ENCODE measurements at regions not wholly inside any gene's neighbourhood (a gene's known extent, or its start where the extent isn't known, plus 50 kb on each side); places are given as distances from the start of the nearest gene placed in this dataset.
"Not testable (repeated sequence)": the region's sequence is repeated elsewhere in the genome, so short reads cannot be mapped to it uniquely, and the experiment has no call there.

DNA sequence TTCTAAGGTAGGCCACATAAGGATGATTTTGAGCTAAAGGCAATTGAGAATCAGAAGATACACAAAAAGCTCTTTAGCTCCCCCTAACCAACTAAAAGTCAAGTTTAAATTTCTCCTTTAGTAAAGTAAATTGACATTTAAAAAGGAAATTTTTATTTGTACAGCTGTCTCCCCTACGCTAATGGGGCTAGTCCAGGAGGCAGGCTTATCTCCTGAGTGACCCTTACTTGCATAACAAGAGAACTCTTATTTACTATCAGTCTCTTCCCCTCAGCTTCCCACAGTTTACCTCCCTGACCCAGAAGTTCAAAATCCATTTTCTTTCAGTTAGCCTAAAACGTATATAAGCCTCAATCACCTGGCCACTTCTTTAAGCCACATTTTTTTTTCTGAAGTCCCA, 1002.8 kb upstream of the NRXN1 start:
- H3F3A ChIP-seq (ENCODE audit: insufficient read depth, low read length): no peaks in the 10 kb centered on the region
- no peak overlapping the region for H3K4me2 ChIP-seq (ENCODE audit: low read depth, low read length)
- H3K79me2 ChIP-seq (ENCODE audit: low read length): no peaks in the 10 kb centered on the region
- no peaks in the 10 kb centered on the region for H4K20me1 ChIP-seq (ENCODE audit: insufficient read depth, low read length)
- no peaks in the 10 kb centered on the region for H3K36me3 ChIP-seq (replicated peaks; ENCODE audit: insufficient read depth, low read length)
- H3K27ac ChIP-seq (ENCODE audit: low read length): no peak overlapping the region
- no peaks in the 10 kb centered on the region for H3K27me3 ChIP-seq (replicated peaks; ENCODE audit: insufficient read depth, low read length)
- H3K4me3 ChIP-seq (ENCODE audit: low read length): no peak overlapping the region
- no peaks in the 10 kb centered on the region for H3K4me1 ChIP-seq (ENCODE audit: low read length)
- H3K9ac ChIP-seq (ENCODE audit: low read length): no peak overlapping the region
- H3K9me2 ChIP-seq (replicated peaks; ENCODE audit: insufficient read depth, low read length): no peaks in the 10 kb centered on the region
- TF ChIP-seq EZH2phosphoT487 (IDR thresholded peaks at IDR 0.05; ENCODE audit: low read length) (no peak), EZH2 (optimal IDR thresholded peaks at IDR 0.05; ENCODE audit: low read depth, low read length) (no peak), CTCF (IDR thresholded peaks at IDR 0.05; ENCODE audit: low read length) (no peak)
- DNase-seq: no peak
- no peak overlapping the region for H2AFZ ChIP-seq (ENCODE audit: low read length)
- H3K9me3 ChIP-seq (replicated peaks; ENCODE audit: insufficient read depth, low read length): no peaks in the 10 kb centered on the region

DNA sequence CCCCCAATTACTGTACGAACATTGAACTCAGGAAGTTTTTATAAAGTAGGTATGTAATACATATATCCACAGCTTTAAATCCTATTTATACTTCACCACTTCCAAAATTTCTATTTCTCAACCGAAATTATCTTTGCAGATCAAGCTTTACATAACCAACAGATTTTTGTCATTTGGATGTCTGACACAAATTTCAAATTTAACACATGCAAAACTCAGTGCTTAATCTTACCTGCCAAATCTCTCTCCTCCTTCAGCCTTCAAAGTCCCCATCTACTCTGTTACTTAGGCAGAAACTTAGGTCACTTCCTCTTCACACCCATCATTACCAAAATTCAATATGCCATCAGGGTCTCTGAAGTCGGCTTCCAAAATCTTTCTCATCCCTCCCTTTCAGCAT, 990.1 kb upstream of the NRXN1 start:
- no peaks in the 10 kb centered on the region for H3K9me3 ChIP-seq (replicated peaks; ENCODE audit: insufficient read depth, low read length)
- H3K79me2 ChIP-seq (ENCODE audit: low read length): no peaks in the 10 kb centered on the region
- H3K9me2 ChIP-seq (replicated peaks; ENCODE audit: insufficient read depth, low read length): no peaks in the 10 kb centered on the region
- no peak for TF ChIP-seq CTCF (IDR thresholded peaks at IDR 0.05; ENCODE audit: low read length)
- TF ChIP-seq EZH2 (optimal IDR thresholded peaks at IDR 0.05; ENCODE audit: low read depth, low read length): no peak
- no peak for TF ChIP-seq EZH2phosphoT487 (IDR thresholded peaks at IDR 0.05; ENCODE audit: low read length)
- H3K4me3 ChIP-seq (ENCODE audit: low read length): no peak overlapping the region
- H4K20me1 ChIP-seq (ENCODE audit: insufficient read depth, low read length): no peaks in the 10 kb centered on the region
- no peak overlapping the region for H2AFZ ChIP-seq (ENCODE audit: low read length)
- H3F3A ChIP-seq (ENCODE audit: insufficient read depth, low read length): no peaks in the 10 kb centered on the region
- no peak for DNase-seq
- no peak overlapping the region for H3K4me2 ChIP-seq (ENCODE audit: low read depth, low read length)
- H3K36me3 ChIP-seq (replicated peaks; ENCODE audit: insufficient read depth, low read length): no peaks in the 10 kb centered on the region
- H3K4me1 ChIP-seq (ENCODE audit: low read length): no peaks in the 10 kb centered on the region
- no peak overlapping the region for H3K9ac ChIP-seq (ENCODE audit: low read length)
- no peak overlapping the region for H3K27ac ChIP-seq (ENCODE audit: low read length)
- no peaks in the 10 kb centered on the region for H3K27me3 ChIP-seq (replicated peaks; ENCODE audit: insufficient read depth, low read length)

DNA sequence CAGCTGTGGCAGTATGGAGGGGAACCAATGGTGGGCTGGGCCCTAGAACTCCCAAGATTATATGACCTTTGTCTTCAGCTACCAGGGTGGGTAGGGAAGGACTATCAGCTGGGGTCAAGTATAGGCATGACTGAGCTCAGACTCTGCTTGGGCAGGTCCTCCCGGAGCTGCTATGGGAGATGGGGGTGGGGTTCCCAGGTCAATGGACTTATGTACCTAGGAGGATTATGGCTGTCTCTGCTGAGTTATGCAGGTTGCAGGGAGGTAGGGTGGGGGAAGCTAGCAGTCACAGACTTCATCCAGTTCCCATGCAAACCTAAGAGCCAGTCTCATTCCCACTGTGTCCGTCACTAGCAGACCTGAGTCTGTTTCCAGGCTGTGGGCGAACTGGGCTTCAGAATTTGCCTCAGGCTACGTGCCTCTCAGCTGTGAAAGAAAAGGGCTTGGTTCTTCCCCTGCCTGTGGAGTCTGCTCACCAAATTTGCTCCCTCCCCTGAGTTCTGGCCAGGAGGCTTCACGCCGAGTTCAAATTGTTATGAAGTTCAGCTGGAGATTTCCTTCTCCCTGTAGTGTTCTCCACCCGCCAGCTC, 985.8 kb upstream of the NRXN1 start:
- Histone ChIP-seq H3K4me2 (ENCODE audit: low read depth, low read length) (no peak overlapping the region), H3K9me3 (replicated peaks; ENCODE audit: insufficient read depth, low read length) (no peaks in the 10 kb centered on the region), H4K20me1 (ENCODE audit: insufficient read depth, low read length) (no peaks in the 10 kb centered on the region), H3K9ac (ENCODE audit: low read length) (no peak overlapping the region), H3K79me2 (ENCODE audit: low read length) (no peaks in the 10 kb centered on the region), H3K27ac (ENCODE audit: low read length) (no peak overlapping the region), H3K27me3 (replicated peaks; ENCODE audit: insufficient read depth, low read length) (no peaks in the 10 kb centered on the region), H3F3A (ENCODE audit: insufficient read depth, low read length) (no peaks in the 10 kb centered on the region), H3K36me3 (replicated peaks; ENCODE audit: insufficient read depth, low read length) (no peaks in the 10 kb centered on the region), H2AFZ (ENCODE audit: low read length) (no peak overlapping the region), H3K4me1 (ENCODE audit: low read length) (no peaks in the 10 kb centered on the region), H3K9me2 (replicated peaks; ENCODE audit: insufficient read depth, low read length) (no peaks in the 10 kb centered on the region), H3K4me3 (ENCODE audit: low read length) (no peak overlapping the region)
- TF ChIP-seq EZH2 (optimal IDR thresholded peaks at IDR 0.05; ENCODE audit: low read depth, low read length) (no peak), EZH2phosphoT487 (IDR thresholded peaks at IDR 0.05; ENCODE audit: low read length) (no peak), CTCF (IDR thresholded peaks at IDR 0.05; ENCODE audit: low read length) (no peak)
- DNase-seq: no peak

- not testable (repeated sequence) for H3K27me3 ChIP-seq (replicated peaks; ENCODE audit: insufficient read depth, low read length); H3K4me3 ChIP-seq (ENCODE audit: low read length); H3K27ac ChIP-seq (ENCODE audit: low read length); H4K20me1 ChIP-seq (ENCODE audit: insufficient read depth, low read length); H3K4me1 ChIP-seq (ENCODE audit: low read length); H2AFZ ChIP-seq (ENCODE audit: low read length); H3K79me2 ChIP-seq (ENCODE audit: low read length); H3K9me2 ChIP-seq (replicated peaks; ENCODE audit: insufficient read depth, low read length); H3K9ac ChIP-seq (ENCODE audit: low read length); H3F3A ChIP-seq (ENCODE audit: insufficient read depth, low read length); DNase-seq; H3K36me3 ChIP-seq (replicated peaks; ENCODE audit: insufficient read depth, low read length); H3K9me3 ChIP-seq (replicated peaks; ENCODE audit: insufficient read depth, low read length); H3K4me2 ChIP-seq (ENCODE audit: low read depth, low read length)
Observed at GRCh38 chr2:52006821-52007366, 975.0 kb upstream of the NRXN1 start.
